GM21717 (cell line): ENCODE measurements at regions not wholly inside any gene's neighbourhood (a gene's known extent, or its start where the extent isn't known, plus 50 kb on each side); places are given as distances from the start of the nearest gene placed in this dataset.

ENCODE experiments used
- ATAC-seq: cut with Tn5 transposase; IDR thresholded peaks from one replicate; pipeline ENCODE4 v1.9.1; 2021; ENCODE audit warnings: mild to moderate bottlenecking, moderate library complexity; ENCODE audit not compliant: unreplicated experiment

DNA sequence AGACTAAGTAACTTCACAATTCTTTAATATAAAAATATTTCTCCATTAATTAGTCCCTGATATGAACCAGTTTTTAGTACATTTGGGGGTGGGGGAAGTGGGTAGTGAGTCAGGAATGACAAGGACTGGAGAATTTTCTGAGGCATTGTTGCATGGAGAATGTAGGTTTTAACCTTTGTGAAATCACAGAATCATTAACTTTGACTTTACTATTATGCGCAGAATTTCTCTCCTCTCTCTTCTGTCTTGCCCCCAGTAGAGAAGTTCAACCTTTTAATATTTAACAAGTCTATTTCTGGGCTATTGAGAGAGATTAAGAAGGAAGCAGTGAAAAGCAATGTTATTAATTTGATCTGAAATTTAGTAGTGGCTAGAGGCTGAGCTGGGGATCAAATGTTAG, 597.0 kb downstream of the PCDH18 start:
- ATAC-seq: no peak

- ATAC-seq: no peak
Observed at GRCh38 chr4:136934601-136935000, 597.7 kb downstream of the PCDH18 start.

GRCh38 chr4:136931781-136932180, 600.5 kb downstream of the PCDH18 start:
- no peak for ATAC-seq

DNA sequence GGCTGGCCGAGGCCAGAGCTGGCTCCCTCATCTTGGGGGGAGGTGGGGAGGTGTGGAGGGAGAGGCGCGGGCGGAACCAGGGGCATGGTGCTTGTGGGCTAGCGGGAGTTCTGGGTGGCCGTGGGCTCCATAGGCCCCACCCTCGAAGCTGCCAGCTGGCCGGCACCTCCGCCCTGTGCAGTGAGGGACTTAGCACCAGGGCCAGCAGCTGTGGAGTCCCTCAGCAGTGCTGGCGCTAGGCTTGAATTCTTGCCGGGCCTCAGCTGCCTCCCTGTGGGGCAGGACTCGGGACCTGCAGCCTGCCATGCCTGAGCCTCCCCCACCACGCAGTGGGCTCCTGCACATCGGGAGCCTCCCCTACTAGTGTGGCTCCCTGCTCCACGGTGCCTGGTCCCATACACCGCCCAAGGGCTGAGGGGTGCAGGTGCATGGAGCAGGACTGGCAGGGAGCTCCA, 603.3 kb downstream of the PCDH18 start:
- ATAC-seq: no peak

DNA sequence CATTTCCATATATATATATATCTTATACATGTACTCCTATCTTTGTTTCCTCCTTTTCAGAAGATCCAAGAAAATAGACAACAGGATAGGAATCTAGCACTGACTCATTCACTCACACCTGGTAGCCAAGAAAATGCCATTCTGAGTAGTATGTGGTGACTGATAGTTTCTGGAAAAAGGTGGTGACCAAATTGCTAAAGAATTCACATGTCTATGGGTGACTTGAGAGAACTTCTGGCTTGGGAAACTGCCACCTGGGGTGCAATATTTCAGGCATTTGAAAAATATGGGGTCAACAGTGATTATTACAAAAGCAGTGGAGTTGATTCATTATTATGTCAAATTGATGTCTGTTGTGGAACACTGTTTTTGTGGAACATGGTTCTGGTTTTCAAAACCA, 605.1 kb downstream of the PCDH18 start:
- ATAC-seq: no peak

- ATAC-seq: no peak
Observed at GRCh38 chr4:136925203-136925602, 607.1 kb downstream of the PCDH18 start.

DNA sequence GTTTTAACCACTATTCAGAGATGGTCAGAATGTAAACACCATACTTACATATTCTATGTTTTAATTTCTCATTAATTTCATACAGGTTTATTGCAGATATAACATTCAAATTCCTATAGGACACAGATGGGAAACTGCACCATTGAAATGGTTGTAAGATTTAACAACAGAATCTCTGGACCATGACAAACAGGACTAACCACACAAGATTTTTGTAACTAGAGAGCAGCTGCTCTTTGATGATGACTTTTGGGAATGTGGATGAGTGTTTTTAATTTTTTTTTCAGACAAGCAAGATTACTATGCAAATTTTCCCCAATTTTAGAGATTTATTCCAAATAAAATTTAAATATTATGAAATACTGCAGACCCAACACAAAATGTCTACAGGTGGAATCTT, 610.2 kb downstream of the PCDH18 start:
- no peak for ATAC-seq

DNA sequence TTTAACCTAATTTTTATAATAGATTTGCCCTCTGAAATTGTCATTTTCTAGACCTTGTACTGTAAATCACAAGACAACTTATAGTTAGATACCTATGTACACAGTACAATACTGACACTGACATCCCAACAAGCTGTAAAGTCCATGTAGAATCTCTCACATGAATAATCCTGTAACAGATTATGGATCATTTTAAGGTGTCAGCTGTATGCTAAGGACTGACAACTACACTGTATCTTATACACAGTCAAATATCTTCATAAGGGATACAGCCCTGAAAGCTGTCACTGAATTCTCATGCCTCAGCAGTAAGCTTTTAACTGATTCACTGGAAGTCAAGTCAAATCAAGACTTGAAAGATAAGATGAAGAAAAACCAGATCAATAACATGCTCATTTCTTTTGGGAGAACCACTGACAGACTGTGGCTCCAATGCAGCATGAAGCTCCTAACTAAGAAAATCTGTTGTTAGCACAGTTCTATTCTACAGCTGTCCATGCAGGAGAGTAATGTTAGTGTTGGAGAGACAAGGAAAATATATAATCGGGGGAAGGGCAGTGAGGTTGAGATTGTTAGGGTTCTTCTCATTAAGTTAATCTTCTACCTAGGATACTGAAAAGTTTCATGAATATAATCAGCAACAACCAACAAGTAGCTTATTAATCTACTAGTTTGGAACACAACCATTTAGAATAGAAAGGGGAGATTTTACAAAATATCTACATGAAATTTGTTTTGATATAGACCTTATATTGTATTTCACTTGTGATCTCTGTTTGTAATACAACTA, 612.0 kb downstream of the PCDH18 start:
- no peak for ATAC-seq

DNA sequence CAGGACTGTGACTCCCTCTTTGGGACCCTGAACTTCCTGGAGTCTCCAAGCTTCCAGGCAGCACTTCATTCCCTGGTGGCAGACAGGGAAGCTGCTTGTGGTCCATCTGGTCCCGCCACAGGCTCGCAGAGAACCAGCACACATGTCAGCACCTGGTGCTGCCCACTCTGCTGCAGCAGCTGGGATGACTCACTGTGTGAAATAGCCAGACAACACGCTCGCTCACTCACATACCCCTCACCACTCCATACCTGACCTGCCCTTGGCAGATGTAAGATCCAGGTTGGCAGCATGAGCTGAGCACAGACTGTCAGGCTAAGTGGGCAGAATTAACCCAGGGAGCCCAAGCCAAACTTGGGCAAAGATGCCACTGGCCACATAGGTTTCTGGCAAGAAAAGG, 613.5 kb downstream of the PCDH18 start:
- no peak for ATAC-seq

DNA sequence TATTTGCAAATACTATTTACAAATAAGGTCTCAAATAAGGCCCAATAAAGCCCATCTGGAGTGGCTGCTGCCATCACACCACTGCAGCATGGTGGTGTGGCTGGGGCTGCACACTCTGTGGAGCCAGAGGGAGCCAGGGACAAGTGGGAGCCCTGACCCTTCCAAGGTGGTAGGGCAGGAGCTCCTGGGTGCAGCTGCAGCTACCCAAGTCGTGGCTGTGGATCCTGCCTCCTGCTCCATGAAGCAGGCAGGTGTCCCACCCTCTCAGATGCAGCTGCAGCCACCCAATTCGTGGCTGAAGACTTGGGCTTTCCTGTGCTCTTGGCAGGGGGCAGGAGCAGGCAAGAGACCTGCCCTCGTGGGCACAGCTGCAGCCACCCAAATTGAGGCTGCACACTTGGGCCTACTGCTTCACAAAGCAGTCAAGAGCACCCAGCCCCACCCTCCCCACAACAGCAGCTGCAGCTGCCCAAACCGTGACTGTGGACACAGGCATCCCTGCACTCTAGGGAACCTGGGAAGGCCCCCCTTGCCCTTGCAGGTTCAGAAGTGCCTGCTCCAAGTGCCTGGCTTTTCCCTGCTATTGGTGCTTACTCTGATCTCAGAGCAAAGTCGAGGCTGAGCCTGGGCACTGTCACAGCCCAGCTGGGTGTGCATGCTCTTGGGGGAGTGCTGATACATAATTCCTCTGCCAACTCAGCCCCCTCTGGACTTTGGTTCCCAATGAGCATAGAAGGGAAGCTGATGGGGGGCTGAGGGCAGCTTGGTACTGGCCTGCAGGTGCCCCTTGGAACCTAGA, 614.8 kb downstream of the PCDH18 start:
- no peak for ATAC-seq

GRCh38 chr4:136909626-136910025, 622.7 kb downstream of the PCDH18 start:
- ATAC-seq: no peak

DNA sequence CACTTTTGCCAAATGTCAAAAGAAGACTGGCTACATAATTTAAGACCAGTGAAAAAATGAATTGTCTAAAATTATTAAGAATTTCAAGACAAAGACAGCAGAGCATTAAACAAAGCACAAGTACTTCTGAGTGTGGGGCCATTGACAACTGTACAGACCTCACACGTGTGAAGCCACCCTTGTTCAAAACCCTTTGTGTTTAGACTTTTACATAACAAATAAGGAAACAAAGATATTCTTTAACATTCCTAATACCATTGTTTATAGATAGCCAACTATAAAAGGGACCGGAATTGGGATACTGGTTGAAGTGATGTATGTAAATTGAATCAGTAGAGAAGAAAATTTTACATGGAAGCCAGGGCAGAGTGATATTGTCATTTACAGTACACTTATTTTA, 624.2 kb downstream of the PCDH18 start:
- ATAC-seq: no peak

GRCh38 chr4:136900696-136901095, 631.6 kb downstream of the PCDH18 start:
- ATAC-seq: no peak

GRCh38 chr4:136898590-136899248, 633.6 kb downstream of the PCDH18 start:
- no peak for ATAC-seq

GRCh38 chr4:136893573-136893972, 638.7 kb downstream of the PCDH18 start:
- no peak for ATAC-seq

- ATAC-seq: no peak
Observed at GRCh38 chr4:136881666-136882065, 650.6 kb downstream of the PCDH18 start.

GRCh38 chr4:136873555-136873954, 658.7 kb downstream of the PCDH18 start:
- no peak for ATAC-seq

GRCh38 chr4:136867465-136867864, 664.8 kb downstream of the PCDH18 start:
- no peak for ATAC-seq

- ATAC-seq: no peak
Observed at GRCh38 chr4:136865526-136865925, 666.8 kb downstream of the PCDH18 start.

GRCh38 chr4:136864604-136865185, 667.6 kb downstream of the PCDH18 start:
- peak; percentile 94 for ATAC-seq

- no peak for ATAC-seq
Observed at GRCh38 chr4:136863756-136864155, 668.5 kb downstream of the PCDH18 start.
